HepG2 (cell line): ENCODE measurements at regions not wholly inside any gene's neighbourhood (a gene's known extent, or its start where the extent isn't known, plus 50 kb on each side); places are given as distances from the start of the nearest gene placed in this dataset.

ENCODE experiments used
- ESRRA ChIP-seq: sonication (generic); formaldehyde crosslinking; IDR thresholded peaks from 2 replicates; pipeline ENCODE4 v1.5.1; 2020; ENCODE audit warnings: mild to moderate bottlenecking, low read depth, missing genetic modification reagents
- TF ChIP-seq, protein P1 (sequence below): sonication (generic); formaldehyde crosslinking; IDR thresholded peaks from 2 replicates; pipeline ENCODE4 v1.4.0; 2020; ENCODE audit warnings: missing genetic modification reagents, borderline replicate concordance
- TF ChIP-seq, protein P2 (sequence below): sonication (generic); formaldehyde crosslinking; IDR thresholded peaks from 2 replicates; pipeline ENCODE4 v1.4.0; 2020; ENCODE audit warnings: missing genetic modification reagents
- TF ChIP-seq, protein P3 (sequence below): sonication (generic); formaldehyde crosslinking; IDR thresholded peaks from 2 replicates; pipeline ENCODE4 v1.8.1; 2023; ENCODE audit warnings: mild to moderate bottlenecking, missing genetic modification reagents

DNA sequence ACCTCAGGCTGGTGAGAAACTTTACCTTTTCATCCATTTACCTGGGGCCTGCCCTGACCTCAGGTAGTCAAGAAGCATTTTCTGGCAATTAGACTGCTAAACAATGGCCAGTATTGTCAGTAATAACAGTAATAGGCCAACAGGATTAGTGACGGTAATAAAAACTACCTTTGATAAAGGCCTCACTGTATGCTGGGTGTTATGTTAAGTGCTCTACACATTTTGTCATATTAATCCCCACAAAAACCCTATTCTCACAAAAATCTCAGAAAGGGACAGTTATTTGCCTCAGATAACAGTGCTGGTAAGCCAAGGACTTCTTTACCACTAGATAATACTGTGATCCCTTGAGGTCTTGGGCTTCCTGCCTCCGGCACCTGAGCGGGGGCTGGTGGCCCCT, 191.4 kb downstream of the FOXD2 start:
- TF ChIP-seq, protein P1, sequence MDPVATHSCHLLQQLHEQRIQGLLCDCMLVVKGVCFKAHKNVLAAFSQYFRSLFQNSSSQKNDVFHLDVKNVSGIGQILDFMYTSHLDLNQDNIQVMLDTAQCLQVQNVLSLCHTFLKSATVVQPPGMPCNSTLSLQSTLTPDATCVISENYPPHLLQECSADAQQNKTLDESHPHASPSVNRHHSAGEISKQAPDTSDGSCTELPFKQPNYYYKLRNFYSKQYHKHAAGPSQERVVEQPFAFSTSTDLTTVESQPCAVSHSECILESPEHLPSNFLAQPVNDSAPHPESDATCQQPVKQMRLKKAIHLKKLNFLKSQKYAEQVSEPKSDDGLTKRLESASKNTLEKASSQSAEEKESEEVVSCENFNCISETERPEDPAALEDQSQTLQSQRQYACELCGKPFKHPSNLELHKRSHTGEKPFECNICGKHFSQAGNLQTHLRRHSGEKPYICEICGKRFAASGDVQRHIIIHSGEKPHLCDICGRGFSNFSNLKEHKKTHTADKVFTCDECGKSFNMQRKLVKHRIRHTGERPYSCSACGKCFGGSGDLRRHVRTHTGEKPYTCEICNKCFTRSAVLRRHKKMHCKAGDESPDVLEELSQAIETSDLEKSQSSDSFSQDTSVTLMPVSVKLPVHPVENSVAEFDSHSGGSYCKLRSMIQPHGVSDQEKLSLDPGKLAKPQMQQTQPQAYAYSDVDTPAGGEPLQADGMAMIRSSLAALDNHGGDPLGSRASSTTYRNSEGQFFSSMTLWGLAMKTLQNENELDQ (CRISPR knock-in tag) = no peak
- no peak for TF ChIP-seq ESRRA (CRISPR knock-in tag)
- TF ChIP-seq, protein P2, sequence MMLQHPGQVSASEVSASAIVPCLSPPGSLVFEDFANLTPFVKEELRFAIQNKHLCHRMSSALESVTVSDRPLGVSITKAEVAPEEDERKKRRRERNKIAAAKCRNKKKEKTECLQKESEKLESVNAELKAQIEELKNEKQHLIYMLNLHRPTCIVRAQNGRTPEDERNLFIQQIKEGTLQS (CRISPR knock-in tag) = no peak
- TF ChIP-seq, protein P3, sequence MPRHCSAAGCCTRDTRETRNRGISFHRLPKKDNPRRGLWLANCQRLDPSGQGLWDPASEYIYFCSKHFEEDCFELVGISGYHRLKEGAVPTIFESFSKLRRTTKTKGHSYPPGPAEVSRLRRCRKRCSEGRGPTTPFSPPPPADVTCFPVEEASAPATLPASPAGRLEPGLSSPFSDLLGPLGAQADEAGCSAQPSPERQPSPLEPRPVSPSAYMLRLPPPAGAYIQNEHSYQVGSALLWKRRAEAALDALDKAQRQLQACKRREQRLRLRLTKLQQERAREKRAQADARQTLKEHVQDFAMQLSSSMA (CRISPR knock-in tag) = no peak
